ENCODE measurements at regions not wholly inside any gene's neighbourhood (a gene's known extent, or its start where the extent isn't known, plus 50 kb on each side); places are given as distances from the start of the nearest gene placed in this dataset.

- Mint-ChIP-seq H3K4me1 (peaks cover 11% of the 10 kb centered on the region), H3K9me3 (no peaks in the 10 kb centered on the region), H3K27me3 (no peaks in the 10 kb centered on the region), H3K27ac (no peak overlapping the region), H3K4me3 (no peak overlapping the region)
- DNase-seq (no peak), ATAC-seq (no peak)
These were observed 50.9 kb upstream of the CFAP161 start for GRCh38 chr15:81083201-81083600.
